Activated CD8-positive, alpha-beta memory T cell treated with anti-CD3 and anti-CD28 coated beads, Interleukin-2, amount 10 ng/mL, durations not matched to agents 7 days and 5 days (primary cell): ENCODE measurements at regions not wholly inside any gene's neighbourhood (a gene's known extent, or its start where the extent isn't known, plus 50 kb on each side); places are given as distances from the start of the nearest gene placed in this dataset.

ENCODE experiments used
- ATAC-seq: fragments of 150-1000 bp; cut with Tn5 transposase; one replicate; pipeline ENCODE4 v1.10.0; 2021; ENCODE audit warnings: moderate library complexity
- CTCF ChIA-PET: fragments of 350-600 bp; sonication (Branson Sonifier 250); formaldehyde crosslinking; loops from one replicate; lab custom pipeline; 2021; ENCODE audit warnings: antibody characterized with exemption; lab: Charles Lee
- DNase-seq: peaks from one replicate; pipeline ENCODE4 v3.0.0-alpha.2; 2020
- H3K27ac Mint-ChIP-seq: one replicate; pipeline ENCODE4 v1.8.0; 2021; ENCODE audit warnings: mild to moderate bottlenecking, mixed read lengths
- H3K27me3 Mint-ChIP-seq: one replicate; pipeline ENCODE4 v1.8.0; 2021; ENCODE audit warnings: mixed read lengths
- H3K36me3 Mint-ChIP-seq: one replicate; pipeline ENCODE4 v1.8.0; 2021; ENCODE audit warnings: mild to moderate bottlenecking, mixed read lengths
- H3K4me1 Mint-ChIP-seq: one replicate; pipeline ENCODE4 v1.8.0; 2021; ENCODE audit warnings: mixed read lengths
- H3K4me3 Mint-ChIP-seq: one replicate; pipeline ENCODE4 v1.8.0; 2021; ENCODE audit warnings: mild to moderate bottlenecking, moderate library complexity, mixed read lengths
- H3K9me3 Mint-ChIP-seq: one replicate; pipeline ENCODE4 v1.8.0; 2022; ENCODE audit warnings: low read depth, mixed read lengths

- ATAC-seq (no peak), DNase-seq (no peak)
- CTCF ChIA-PET, result no interaction called here
- H3K36me3 Mint-ChIP-seq, result no peaks in the 10 kb centered on the region
- no peak overlapping the region for H3K27ac Mint-ChIP-seq
- H3K4me3 Mint-ChIP-seq, result no peak overlapping the region
- H3K27me3 Mint-ChIP-seq, result no peaks in the 10 kb centered on the region
- H3K4me1 Mint-ChIP-seq, result no peaks in the 10 kb centered on the region
- H3K9me3 Mint-ChIP-seq, result peaks cover 6% of the 10 kb centered on the region
Observed at GRCh38 chr5:53309653-53310052, 170.8 kb upstream of the FST start.

- no peak overlapping the region for H3K4me3 Mint-ChIP-seq
- H3K4me1 Mint-ChIP-seq, result no peaks in the 10 kb centered on the region
- no peak overlapping the region for H3K27ac Mint-ChIP-seq
- peaks cover 8% of the 10 kb centered on the region for H3K9me3 Mint-ChIP-seq
- no peaks in the 10 kb centered on the region for H3K36me3 Mint-ChIP-seq
- H3K27me3 Mint-ChIP-seq, result no peaks in the 10 kb centered on the region
- DNase-seq (no peak), ATAC-seq (no peak)
- CTCF ChIA-PET, result no interaction called here
Observed at GRCh38 chr5:53311681-53312080, 168.7 kb upstream of the FST start.

- H3K27me3 Mint-ChIP-seq, result no peaks in the 10 kb centered on the region
- peaks cover 8% of the 10 kb centered on the region for H3K9me3 Mint-ChIP-seq
- H3K4me3 Mint-ChIP-seq, result no peak overlapping the region
- DNase-seq (no peak), ATAC-seq (no peak)
- no peak overlapping the region for H3K27ac Mint-ChIP-seq
- H3K4me1 Mint-ChIP-seq, result no peaks in the 10 kb centered on the region
- CTCF ChIA-PET, result no interaction called here
- no peaks in the 10 kb centered on the region for H3K36me3 Mint-ChIP-seq
Observed at GRCh38 chr5:53313145-53313544, 167.3 kb upstream of the FST start.

- H3K27me3 Mint-ChIP-seq, result no peaks in the 10 kb centered on the region
- ATAC-seq, result no peak
Observed at GRCh38 chr5:53318303-53318702, 162.1 kb upstream of the FST start.

GRCh38 chr5:53319315-53319714 lies 161.1 kb upstream of the FST start:
- no peaks in the 10 kb centered on the region for H3K27me3 Mint-ChIP-seq

More at GRCh38 chr5:53318303-53318702, 162.1 kb upstream of the FST start:
- H3K36me3 Mint-ChIP-seq, result no peaks in the 10 kb centered on the region
- CTCF ChIA-PET, result no interaction called here
- H3K4me1 Mint-ChIP-seq, result no peaks in the 10 kb centered on the region
- DNase-seq, result no peak
- H3K9me3 Mint-ChIP-seq, result peaks cover 4% of the 10 kb centered on the region
- H3K27ac Mint-ChIP-seq, result no peak overlapping the region
- no peak overlapping the region for H3K4me3 Mint-ChIP-seq

GRCh38 chr5:53321073-53321472 lies 159.4 kb upstream of the FST start:
- CTCF ChIA-PET, result no interaction called here
- H3K4me1 Mint-ChIP-seq, result no peaks in the 10 kb centered on the region
- no peaks in the 10 kb centered on the region for H3K36me3 Mint-ChIP-seq
- H3K9me3 Mint-ChIP-seq, result no peaks in the 10 kb centered on the region
- H3K4me3 Mint-ChIP-seq, result no peak overlapping the region
- ATAC-seq (no peak), DNase-seq (no peak)
- H3K27ac Mint-ChIP-seq, result no peak overlapping the region
- H3K27me3 Mint-ChIP-seq, result no peaks in the 10 kb centered on the region

More at GRCh38 chr5:53319315-53319714, 161.1 kb upstream of the FST start:
- H3K9me3 Mint-ChIP-seq, result peaks cover 4% of the 10 kb centered on the region
- H3K4me1 Mint-ChIP-seq, result no peaks in the 10 kb centered on the region
- no peaks in the 10 kb centered on the region for H3K36me3 Mint-ChIP-seq
- CTCF ChIA-PET, result no interaction called here
- DNase-seq (no peak), ATAC-seq (no peak)
- H3K4me3 Mint-ChIP-seq, result no peak overlapping the region
- H3K27ac Mint-ChIP-seq, result no peak overlapping the region

GRCh38 chr5:53321721-53322120 lies 158.7 kb upstream of the FST start:
- no peaks in the 10 kb centered on the region for H3K27me3 Mint-ChIP-seq
- no peak for ATAC-seq
- no peaks in the 10 kb centered on the region for H3K36me3 Mint-ChIP-seq
- H3K4me3 Mint-ChIP-seq, result no peak overlapping the region
- no peak overlapping the region for H3K27ac Mint-ChIP-seq
- DNase-seq, result no peak
- no peaks in the 10 kb centered on the region for H3K4me1 Mint-ChIP-seq
- no peaks in the 10 kb centered on the region for H3K9me3 Mint-ChIP-seq
- CTCF ChIA-PET, result no interaction called here

GRCh38 chr5:53322257-53322656 lies 158.2 kb upstream of the FST start:
- H3K9me3 Mint-ChIP-seq, result no peaks in the 10 kb centered on the region
- ATAC-seq (no peak), DNase-seq (no peak)
- H3K4me1 Mint-ChIP-seq, result no peaks in the 10 kb centered on the region
- CTCF ChIA-PET, result no interaction called here
- H3K4me3 Mint-ChIP-seq, result no peak overlapping the region
- H3K27me3 Mint-ChIP-seq, result no peaks in the 10 kb centered on the region
- H3K27ac Mint-ChIP-seq, result no peak overlapping the region
- H3K36me3 Mint-ChIP-seq, result no peaks in the 10 kb centered on the region

GRCh38 chr5:53323511-53323910 lies 156.9 kb upstream of the FST start:
- ATAC-seq, result no peak
- Mint-ChIP-seq H3K4me3 (no peak overlapping the region), H3K9me3 (no peaks in the 10 kb centered on the region), H3K27me3 (no peaks in the 10 kb centered on the region), H3K27ac (no peak overlapping the region), H3K36me3 (no peaks in the 10 kb centered on the region), H3K4me1 (no peaks in the 10 kb centered on the region)
- no peak for DNase-seq
- CTCF ChIA-PET, result no interaction called here

- no peak for ATAC-seq
- Mint-ChIP-seq H3K36me3 (no peaks in the 10 kb centered on the region), H3K27me3 (no peaks in the 10 kb centered on the region), H3K4me1 (no peaks in the 10 kb centered on the region), H3K27ac (no peak overlapping the region), H3K4me3 (no peak overlapping the region), H3K9me3 (no peaks in the 10 kb centered on the region)
- no peak for DNase-seq
- CTCF ChIA-PET, result no interaction called here
Observed at GRCh38 chr5:53323943-53324642, 156.3 kb upstream of the FST start.

GRCh38 chr5:53326424-53327153 lies 153.8 kb upstream of the FST start:
- Mint-ChIP-seq H3K27me3 (peaks cover 5% of the 10 kb centered on the region), H3K27ac (no peak overlapping the region), H3K4me3 (no peak overlapping the region), H3K9me3 (no peaks in the 10 kb centered on the region), H3K36me3 (no peaks in the 10 kb centered on the region), H3K4me1 (no peaks in the 10 kb centered on the region)
- CTCF ChIA-PET, result no interaction called here
- DNase-seq (no peak), ATAC-seq (no peak)

GRCh38 chr5:53327811-53328334 lies 152.6 kb upstream of the FST start:
- Mint-ChIP-seq H3K4me1 (no peaks in the 10 kb centered on the region), H3K4me3 (no peak overlapping the region), H3K36me3 (no peaks in the 10 kb centered on the region), H3K27me3 (peaks cover 5% of the 10 kb centered on the region), H3K9me3 (no peaks in the 10 kb centered on the region), H3K27ac (no peak overlapping the region)
- DNase-seq (no peak), ATAC-seq (no peak)
- CTCF ChIA-PET, result no interaction called here

- no peaks in the 10 kb centered on the region for H3K9me3 Mint-ChIP-seq
- ATAC-seq, result no peak
- DNase-seq, result no peak
- CTCF ChIA-PET, result no interaction called here
- peaks cover 2% of the 10 kb centered on the region for H3K4me1 Mint-ChIP-seq
- H3K4me3 Mint-ChIP-seq, result no peak overlapping the region
- no peak overlapping the region for H3K27ac Mint-ChIP-seq
- peaks cover 5% of the 10 kb centered on the region for H3K27me3 Mint-ChIP-seq
- H3K36me3 Mint-ChIP-seq, result no peaks in the 10 kb centered on the region
Observed at GRCh38 chr5:53330491-53330890, 149.9 kb upstream of the FST start.

GRCh38 chr5:53331463-53331862 lies 149.0 kb upstream of the FST start:
- CTCF ChIA-PET, result no interaction called here
- Mint-ChIP-seq H3K4me1 (peaks cover 2% of the 10 kb centered on the region), H3K36me3 (no peaks in the 10 kb centered on the region), H3K4me3 (no peak overlapping the region), H3K27ac (no peak overlapping the region), H3K27me3 (peaks cover 5% of the 10 kb centered on the region), H3K9me3 (no peaks in the 10 kb centered on the region)
- ATAC-seq (no peak), DNase-seq (no peak)
